ENCODE measurements at regions not wholly inside any gene's neighbourhood (a gene's known extent, or its start where the extent isn't known, plus 50 kb on each side); places are given as distances from the start of the nearest gene placed in this dataset.

GRCh38 chr20:21586682-21587081, 72.8 kb upstream of the NKX2-2 start:
- H3K27ac ChIP-seq (replicated peaks) = no peak overlapping the region
- no peak overlapping the region for H3K4me3 ChIP-seq (replicated peaks; ENCODE audit: insufficient read depth, low read length)
- no peak for DNase-seq (ENCODE audit: low read depth in 1 of 2, low spot score in 1 of 2)
- no peak for TF ChIP-seq REST (IDR thresholded peaks at IDR 0.05; ENCODE audit: insufficient replicate concordance, low read depth)
- no peak for TF ChIP-seq SPI1 (IDR thresholded peaks at IDR 0.05; ENCODE audit: borderline replicate concordance, low read depth)
- TF ChIP-seq GABPA (IDR thresholded peaks at IDR 0.05; ENCODE audit: low read depth) = no peak
- no peak for TF ChIP-seq CTCF (IDR thresholded peaks at IDR 0.05; ENCODE audit: insufficient read depth, low read length)
- no peak for TF ChIP-seq POLR2AphosphoS5 (IDR thresholded peaks at IDR 0.05; ENCODE audit: low read depth)
- H3K27me3 ChIP-seq (ENCODE audit: insufficient read depth, poor library complexity, severe bottlenecking) = peaks cover 2% of the 10 kb centered on the region

GRCh38 chr20:21583486-21584168, 69.8 kb upstream of the NKX2-2 start:
- no peak for DNase-seq (ENCODE audit: low read depth in 1 of 2, low spot score in 1 of 2)
- H3K4me3 ChIP-seq (replicated peaks; ENCODE audit: insufficient read depth, low read length) = no peak overlapping the region
- H3K27me3 ChIP-seq (ENCODE audit: insufficient read depth, poor library complexity, severe bottlenecking) = peaks cover 12% of the 10 kb centered on the region
- H3K27ac ChIP-seq (replicated peaks) = no peak overlapping the region
- no peak for TF ChIP-seq REST (IDR thresholded peaks at IDR 0.05; ENCODE audit: insufficient replicate concordance, low read depth)
- TF ChIP-seq CTCF (IDR thresholded peaks at IDR 0.05; ENCODE audit: insufficient read depth, low read length) = no peak
- TF ChIP-seq SPI1 (IDR thresholded peaks at IDR 0.05; ENCODE audit: borderline replicate concordance, low read depth) = no peak
- no peak for TF ChIP-seq GABPA (IDR thresholded peaks at IDR 0.05; ENCODE audit: low read depth)
- TF ChIP-seq POLR2AphosphoS5 (IDR thresholded peaks at IDR 0.05; ENCODE audit: low read depth) = no peak

GRCh38 chr20:21577551-21577950, 63.7 kb upstream of the NKX2-2 start:
- peaks cover 17% of the 10 kb centered on the region for H3K27me3 ChIP-seq (ENCODE audit: insufficient read depth, poor library complexity, severe bottlenecking)
- DNase-seq (ENCODE audit: low read depth in 1 of 2, low spot score in 1 of 2) = no peak
- no peak for TF ChIP-seq REST (IDR thresholded peaks at IDR 0.05; ENCODE audit: insufficient replicate concordance, low read depth)
- TF ChIP-seq GABPA (IDR thresholded peaks at IDR 0.05; ENCODE audit: low read depth) = no peak
- no peak for TF ChIP-seq CTCF (IDR thresholded peaks at IDR 0.05; ENCODE audit: insufficient read depth, low read length)
- no peak for TF ChIP-seq SPI1 (IDR thresholded peaks at IDR 0.05; ENCODE audit: borderline replicate concordance, low read depth)
- TF ChIP-seq POLR2AphosphoS5 (IDR thresholded peaks at IDR 0.05; ENCODE audit: low read depth) = no peak
- no peak overlapping the region for H3K27ac ChIP-seq (replicated peaks)
- H3K4me3 ChIP-seq (replicated peaks; ENCODE audit: insufficient read depth, low read length) = no peak overlapping the region
